ENCODE measurements at regions not wholly inside any gene's neighbourhood (a gene's known extent, or its start where the extent isn't known, plus 50 kb on each side); places are given as distances from the start of the nearest gene placed in this dataset.
"Not testable (repeated sequence)": the region's sequence is repeated elsewhere in the genome, so short reads cannot be mapped to it uniquely, and the experiment has no call there.

DNA sequence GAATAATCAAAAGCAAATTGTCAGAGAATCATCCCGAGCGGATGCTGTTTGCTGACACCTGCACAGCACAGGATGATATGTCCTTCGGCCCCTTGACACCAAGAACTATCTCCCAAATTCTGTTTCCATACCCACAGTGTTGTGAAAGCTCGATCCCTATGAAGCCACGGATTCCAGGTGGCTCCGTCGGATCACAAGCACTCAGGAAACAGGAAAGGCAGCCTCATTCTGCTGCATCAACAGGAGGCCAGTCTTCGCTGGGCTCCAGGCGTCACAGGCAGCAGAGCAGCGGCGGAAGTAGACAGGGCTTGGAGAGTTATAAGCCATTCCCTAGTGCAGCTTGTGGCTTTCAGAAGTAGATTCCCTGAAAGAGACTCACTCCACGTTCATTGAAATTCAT lies 342.3 kb downstream of the C6orf118 start:
- TF ChIP-seq, protein P1, sequence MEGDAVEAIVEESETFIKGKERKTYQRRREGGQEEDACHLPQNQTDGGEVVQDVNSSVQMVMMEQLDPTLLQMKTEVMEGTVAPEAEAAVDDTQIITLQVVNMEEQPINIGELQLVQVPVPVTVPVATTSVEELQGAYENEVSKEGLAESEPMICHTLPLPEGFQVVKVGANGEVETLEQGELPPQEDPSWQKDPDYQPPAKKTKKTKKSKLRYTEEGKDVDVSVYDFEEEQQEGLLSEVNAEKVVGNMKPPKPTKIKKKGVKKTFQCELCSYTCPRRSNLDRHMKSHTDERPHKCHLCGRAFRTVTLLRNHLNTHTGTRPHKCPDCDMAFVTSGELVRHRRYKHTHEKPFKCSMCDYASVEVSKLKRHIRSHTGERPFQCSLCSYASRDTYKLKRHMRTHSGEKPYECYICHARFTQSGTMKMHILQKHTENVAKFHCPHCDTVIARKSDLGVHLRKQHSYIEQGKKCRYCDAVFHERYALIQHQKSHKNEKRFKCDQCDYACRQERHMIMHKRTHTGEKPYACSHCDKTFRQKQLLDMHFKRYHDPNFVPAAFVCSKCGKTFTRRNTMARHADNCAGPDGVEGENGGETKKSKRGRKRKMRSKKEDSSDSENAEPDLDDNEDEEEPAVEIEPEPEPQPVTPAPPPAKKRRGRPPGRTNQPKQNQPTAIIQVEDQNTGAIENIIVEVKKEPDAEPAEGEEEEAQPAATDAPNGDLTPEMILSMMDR (IDR thresholded peaks at IDR 0.05; ENCODE audit: unreplicated experiment), result no peak
- Mint-ChIP-seq H3K27ac (ENCODE audit: unreplicated experiment) (no peak overlapping the region), H3K36me3 (ENCODE audit: insufficient read depth, unreplicated experiment) (no peaks in the 10 kb centered on the region), H3K4me1 (ENCODE audit: low read depth, unreplicated experiment) (no peaks in the 10 kb centered on the region), H3K4me3 (ENCODE audit: low read depth, unreplicated experiment) (no peak overlapping the region), H3K27me3 (ENCODE audit: unreplicated experiment) (no peaks in the 10 kb centered on the region), H3K9me3 (ENCODE audit: low read depth, unreplicated experiment) (peaks cover 3% of the 10 kb centered on the region)
- CTCF ChIA-PET, result no interaction called here
- intact Hi-C loops (cut with micrococcal nuclease; ENCODE audit: unreplicated experiment), result no loop called here
- no TSS peak for BruUV-seq (replicated peaks)
- DNase-seq, result no peak

- DNase-seq, result no peak
- H3K9me3 Mint-ChIP-seq (ENCODE audit: low read depth, unreplicated experiment), result peaks cover 9% of the 10 kb centered on the region
- no TSS peak for BruUV-seq (replicated peaks)
- H3K27ac Mint-ChIP-seq (ENCODE audit: unreplicated experiment), result no peak overlapping the region
- H3K4me3 Mint-ChIP-seq (ENCODE audit: low read depth, unreplicated experiment), result no peak overlapping the region
- TF ChIP-seq, protein P1 (IDR thresholded peaks at IDR 0.05; ENCODE audit: unreplicated experiment), result no peak
- intact Hi-C loops (cut with micrococcal nuclease; ENCODE audit: unreplicated experiment), result no loop called here
- H3K36me3 Mint-ChIP-seq (ENCODE audit: insufficient read depth, unreplicated experiment), result no peaks in the 10 kb centered on the region
- no peaks in the 10 kb centered on the region for H3K27me3 Mint-ChIP-seq (ENCODE audit: unreplicated experiment)
- CTCF ChIA-PET, result no interaction called here
- no peaks in the 10 kb centered on the region for H3K4me1 Mint-ChIP-seq (ENCODE audit: low read depth, unreplicated experiment)
Measured at GRCh38 chr6:164962805-164963204, 346.6 kb downstream of the C6orf118 start.

DNA sequence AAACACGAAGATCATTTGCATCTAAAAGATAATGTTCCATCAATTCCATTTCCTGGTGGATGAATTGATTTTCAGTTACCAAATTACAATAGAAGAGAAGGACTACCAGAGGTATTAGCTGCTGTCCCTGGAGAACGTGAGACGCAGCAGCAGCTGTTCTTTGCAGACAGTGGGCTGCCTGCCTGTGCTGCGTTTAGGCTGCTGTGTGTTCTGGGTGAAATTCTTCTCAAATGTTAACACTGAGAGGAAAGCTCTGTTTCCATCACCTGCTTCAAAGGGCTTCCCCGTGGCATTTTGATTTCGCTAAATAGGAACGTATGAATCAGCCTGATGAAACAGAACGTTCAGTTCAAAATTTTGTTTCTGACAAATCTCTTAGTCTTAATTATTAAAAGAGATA lies 362.2 kb downstream of the C6orf118 start:
- Mint-ChIP-seq H3K27ac (ENCODE audit: unreplicated experiment) (no peak overlapping the region), H3K27me3 (ENCODE audit: unreplicated experiment) (no peaks in the 10 kb centered on the region), H3K4me3 (ENCODE audit: low read depth, unreplicated experiment) (no peak overlapping the region), H3K9me3 (ENCODE audit: low read depth, unreplicated experiment) (peaks cover 7% of the 10 kb centered on the region), H3K36me3 (ENCODE audit: insufficient read depth, unreplicated experiment) (no peaks in the 10 kb centered on the region), H3K4me1 (ENCODE audit: low read depth, unreplicated experiment) (no peaks in the 10 kb centered on the region)
- DNase-seq, result no peak
- TF ChIP-seq, protein P1 (IDR thresholded peaks at IDR 0.05; ENCODE audit: unreplicated experiment), result no peak
- CTCF ChIA-PET, result no interaction called here
- no TSS peak for BruUV-seq (replicated peaks)
- intact Hi-C loops (cut with micrococcal nuclease; ENCODE audit: unreplicated experiment), result no loop called here

- H3K36me3 Mint-ChIP-seq (ENCODE audit: insufficient read depth, unreplicated experiment), result no peaks in the 10 kb centered on the region
Measured at GRCh38 chr6:164942271-164942670, 367.1 kb downstream of the C6orf118 start.

DNA sequence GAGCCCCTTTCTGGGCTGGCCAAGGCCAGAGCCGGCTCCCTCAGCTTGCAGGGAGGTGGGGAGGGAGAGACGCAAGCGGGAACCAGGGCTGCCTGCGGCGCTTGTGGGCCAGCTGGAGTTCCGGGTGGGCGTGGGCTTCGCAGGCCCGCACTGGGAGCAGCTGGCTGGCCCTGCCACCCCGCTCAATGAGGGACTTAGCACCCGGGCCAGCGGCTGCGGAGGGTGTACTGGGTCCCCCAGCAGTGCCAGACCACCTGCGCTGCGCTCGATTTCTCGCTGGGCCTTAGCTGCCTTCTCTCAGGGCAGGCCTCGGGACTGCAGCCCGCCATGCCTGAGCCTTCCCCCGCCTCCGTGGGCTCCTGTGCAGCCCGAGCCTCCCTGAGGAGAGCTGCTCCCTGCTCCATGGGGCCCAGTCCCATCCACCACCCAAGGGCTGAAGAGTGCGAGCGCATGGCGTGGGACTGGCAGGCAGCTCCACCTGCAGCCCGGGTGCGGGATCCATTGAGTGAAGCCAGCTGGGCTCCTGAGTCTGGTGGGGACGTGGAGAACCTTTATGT lies 376.1 kb downstream of the C6orf118 start:
- DNase-seq; H3K36me3 Mint-ChIP-seq (ENCODE audit: insufficient read depth, unreplicated experiment); intact Hi-C loops (cut with micrococcal nuclease; ENCODE audit: unreplicated experiment); BruUV-seq (replicated peaks); H3K4me3 Mint-ChIP-seq (ENCODE audit: low read depth, unreplicated experiment); H3K27me3 Mint-ChIP-seq (ENCODE audit: unreplicated experiment); H3K27ac Mint-ChIP-seq (ENCODE audit: unreplicated experiment); H3K4me1 Mint-ChIP-seq (ENCODE audit: low read depth, unreplicated experiment); H3K9me3 Mint-ChIP-seq (ENCODE audit: low read depth, unreplicated experiment): not testable (repeated sequence)
- CTCF ChIA-PET, result interaction anchor here (0.7 kb wide), 1 partner anchor 8 kb away, joined by 4 read pairs; no protein-coding TSS in a partner anchor

More at GRCh38 chr6:164942271-164942670, 367.1 kb downstream of the C6orf118 start:
- CTCF ChIA-PET, result no interaction called here
- TF ChIP-seq, protein P1 (IDR thresholded peaks at IDR 0.05; ENCODE audit: unreplicated experiment), result no peak
- H3K27me3 Mint-ChIP-seq (ENCODE audit: unreplicated experiment), result no peaks in the 10 kb centered on the region
- intact Hi-C loops (cut with micrococcal nuclease; ENCODE audit: unreplicated experiment), result loop anchor here (5.0 kb wide), 1 partner anchor 290 kb away; no protein-coding TSS in a partner anchor
- H3K27ac Mint-ChIP-seq (ENCODE audit: unreplicated experiment), result no peak overlapping the region
- BruUV-seq (replicated peaks), result no TSS peak
- H3K4me3 Mint-ChIP-seq (ENCODE audit: low read depth, unreplicated experiment), result no peak overlapping the region
- H3K9me3 Mint-ChIP-seq (ENCODE audit: low read depth, unreplicated experiment), result peaks cover 8% of the 10 kb centered on the region
- no peak for DNase-seq
- no peaks in the 10 kb centered on the region for H3K4me1 Mint-ChIP-seq (ENCODE audit: low read depth, unreplicated experiment)
